GM10266 (cell line): ENCODE measurements at regions not wholly inside any gene's neighbourhood (a gene's known extent, or its start where the extent isn't known, plus 50 kb on each side); places are given as distances from the start of the nearest gene placed in this dataset.

ENCODE experiments used
- DNase-seq: peaks from one replicate; pipeline ENCODE4 v3.0.0; 2012; ENCODE audit errors: extremely low spot score
- CTCF ChIP-seq: IDR thresholded peaks from 2 replicates; pipeline ENCODE4 v1.5.1; 2012; ENCODE audit warnings: mild to moderate bottlenecking, low read depth; ENCODE audit not compliant: control insufficient read depth, insufficient read depth; ENCODE audit errors: missing control alignments

GRCh38 chr2:29974086-29974485 is 52.7 kb upstream of the ALK start:
- no peak for TF ChIP-seq CTCF
- no peak for DNase-seq

- no peak for DNase-seq
- no peak for TF ChIP-seq CTCF
These were observed 55.9 kb upstream of the ALK start for GRCh38 chr2:29977284-29977683.

- no peak for DNase-seq
- no peak for TF ChIP-seq CTCF
These were observed 60.0 kb upstream of the ALK start for GRCh38 chr2:29981402-29981801.

GRCh38 chr2:29983308-29983707 is 61.9 kb upstream of the ALK start:
- TF ChIP-seq CTCF: no peak
- no peak for DNase-seq

GRCh38 chr2:29987146-29987545 is 65.8 kb upstream of the ALK start:
- TF ChIP-seq CTCF: no peak
- DNase-seq: no peak

GRCh38 chr2:29990129-29990528 is 68.7 kb upstream of the ALK start:
- no peak for DNase-seq
- no peak for TF ChIP-seq CTCF

- no peak for DNase-seq
- TF ChIP-seq CTCF: no peak
These were observed 69.7 kb upstream of the ALK start for GRCh38 chr2:29991086-29991485.

GRCh38 chr2:29995241-29995640 is 73.9 kb upstream of the ALK start:
- DNase-seq: no peak
- TF ChIP-seq CTCF: no peak
